ENCODE measurements at regions not wholly inside any gene's neighbourhood (a gene's known extent, or its start where the extent isn't known, plus 50 kb on each side); places are given as distances from the start of the nearest gene placed in this dataset.

- Histone ChIP-seq H3K27me3 (no peaks in the 10 kb centered on the region), H3K36me3 (no peaks in the 10 kb centered on the region), H3K9me3 (replicated peaks in 1 of 11) (peaks cover 0 to 4% (median 0%) of the 10 kb centered on the region in 11 experiments; a peak in 2 of 22 replicates), H3K9ac (no peak overlapping the region), H4K20me1 (peaks cover 0 to 5% (median 0%) of the 10 kb centered on the region in 11 experiments; a peak in 2 of 22 replicates), H3K4me3 (no peak overlapping the region), H3K4me1 (peaks cover 10 to 59% (median 45%) of the 10 kb centered on the region in 10 experiments; a peak in 19 of 20 replicates), H3K27ac (no peak overlapping the region), H3K4me2 (peak overlapping the region in 6 of 11 experiments; percentile 21 to 79 (median 68); a peak in 8 of 22 replicates)
- TF ChIP-seq Cebpa-rat (IDR thresholded peaks at IDR 0.05) = no peak
Observed at GRCh38 chr22:48334971-48335370, 1492.7 kb downstream of the BRD1 start.

- peaks cover 10 to 50% (median 37%) of the 10 kb centered on the region in 10 experiments; a peak in 19 of 20 replicates for H3K4me1 ChIP-seq
- peaks cover 7 to 13% (median 9%) of the 10 kb centered on the region in 11 experiments for H3K9me3 ChIP-seq (replicated peaks in 1 of 11)
- no peaks in the 10 kb centered on the region for H3K36me3 ChIP-seq
- no peak overlapping the region for H3K4me3 ChIP-seq
- H3K27ac ChIP-seq = no peak overlapping the region
- H4K20me1 ChIP-seq = peaks cover 0 to 5% (median 0%) of the 10 kb centered on the region in 11 experiments; a peak in 1 of 22 replicates
- no peaks in the 10 kb centered on the region for H3K27me3 ChIP-seq
- H3K9ac ChIP-seq = no peak overlapping the region
- peak overlapping the region in 5 of 11 experiments; percentile 21 to 79 (median 29); a peak in 6 of 22 replicates for H3K4me2 ChIP-seq
- TF ChIP-seq Cebpa-rat (IDR thresholded peaks at IDR 0.05) = no peak
Observed at GRCh38 chr22:48333816-48334735, 1493.6 kb downstream of the BRD1 start.

GRCh38 chr22:48333323-48333763 lies 1494.3 kb downstream of the BRD1 start:
- Histone ChIP-seq H4K20me1 (peaks cover 0 to 5% (median 0%) of the 10 kb centered on the region in 11 experiments; a peak in 1 of 22 replicates), H3K9me3 (replicated peaks in 1 of 11) (peaks cover 8 to 20% (median 14%) of the 10 kb centered on the region in 11 experiments), H3K36me3 (no peaks in the 10 kb centered on the region), H3K4me3 (no peak overlapping the region), H3K9ac (no peak overlapping the region), H3K27me3 (no peaks in the 10 kb centered on the region), H3K4me2 (no peak overlapping the region), H3K27ac (no peak overlapping the region), H3K4me1 (peaks cover 10 to 43% (median 32%) of the 10 kb centered on the region in 10 experiments; a peak in 19 of 20 replicates)
- no peak for TF ChIP-seq Cebpa-rat (IDR thresholded peaks at IDR 0.05)

- TF ChIP-seq Cebpa-rat (IDR thresholded peaks at IDR 0.05) = no peak
- Histone ChIP-seq H3K4me1 (peaks cover 10 to 36% (median 31%) of the 10 kb centered on the region in 10 experiments; a peak in 19 of 20 replicates), H3K27ac (no peak overlapping the region), H3K9me3 (replicated peaks in 1 of 11) (peaks cover 8 to 23% (median 14%) of the 10 kb centered on the region in 11 experiments), H3K9ac (no peak overlapping the region), H3K4me3 (no peak overlapping the region), H3K4me2 (no peak overlapping the region), H3K27me3 (no peaks in the 10 kb centered on the region), H4K20me1 (peaks cover 0 to 5% (median 0%) of the 10 kb centered on the region in 11 experiments; a peak in 1 of 22 replicates), H3K36me3 (no peaks in the 10 kb centered on the region)
Observed at GRCh38 chr22:48332438-48333322, 1495.0 kb downstream of the BRD1 start.

- Histone ChIP-seq H3K9ac (no peak overlapping the region), H3K4me3 (no peak overlapping the region), H3K4me1 (peaks cover 9 to 27% (median 22%) of the 10 kb centered on the region in 10 experiments; a peak in 19 of 20 replicates), H3K27me3 (no peaks in the 10 kb centered on the region), H3K9me3 (replicated peaks in 1 of 11) (peaks cover 8 to 23% (median 14%) of the 10 kb centered on the region in 11 experiments), H4K20me1 (peaks cover 0 to 5% (median 0%) of the 10 kb centered on the region in 11 experiments; a peak in 1 of 22 replicates), H3K4me2 (no peak overlapping the region), H3K27ac (no peak overlapping the region), H3K36me3 (no peaks in the 10 kb centered on the region)
- TF ChIP-seq Cebpa-rat (IDR thresholded peaks at IDR 0.05) = no peak
Observed at GRCh38 chr22:48331691-48332220, 1495.9 kb downstream of the BRD1 start.

- H3K9ac ChIP-seq = no peak overlapping the region
- no peak overlapping the region for H3K4me2 ChIP-seq
- H3K36me3 ChIP-seq = no peaks in the 10 kb centered on the region
- peaks cover 4 to 22% (median 17%) of the 10 kb centered on the region in 10 experiments; a peak in 19 of 20 replicates for H3K4me1 ChIP-seq
- peaks cover 0 to 3% (median 0%) of the 10 kb centered on the region in 11 experiments; a peak in 1 of 22 replicates for H4K20me1 ChIP-seq
- H3K4me3 ChIP-seq = no peak overlapping the region
- peaks cover 8 to 23% (median 14%) of the 10 kb centered on the region in 11 experiments for H3K9me3 ChIP-seq (replicated peaks in 1 of 11)
- TF ChIP-seq Cebpa-rat (IDR thresholded peaks at IDR 0.05) = no peak
- no peaks in the 10 kb centered on the region for H3K27me3 ChIP-seq
- H3K27ac ChIP-seq = no peak overlapping the region
Observed at GRCh38 chr22:48331266-48331665, 1496.4 kb downstream of the BRD1 start.

GRCh38 chr22:48327721-48328120 lies 1500.0 kb downstream of the BRD1 start:
- peaks cover 0 to 7% (median 0%) of the 10 kb centered on the region in 10 experiments; a peak in 1 of 20 replicates for H3K4me1 ChIP-seq
- no peaks in the 10 kb centered on the region for H3K27me3 ChIP-seq
- no peak overlapping the region for H3K27ac ChIP-seq
- no peaks in the 10 kb centered on the region for H4K20me1 ChIP-seq
- H3K9ac ChIP-seq = no peak overlapping the region
- no peak overlapping the region for H3K4me2 ChIP-seq
- H3K4me3 ChIP-seq = no peak overlapping the region
- no peak for TF ChIP-seq Cebpa-rat (IDR thresholded peaks at IDR 0.05)
- H3K9me3 ChIP-seq (replicated peaks in 1 of 11) = peaks cover 14 to 32% (median 23%) of the 10 kb centered on the region in 11 experiments
- no peaks in the 10 kb centered on the region for H3K36me3 ChIP-seq

GRCh38 chr22:48323746-48324145 lies 1503.9 kb downstream of the BRD1 start:
- Histone ChIP-seq H3K27ac (no peak overlapping the region), H3K4me1 (peaks cover 6 to 21% (median 8%) of the 10 kb centered on the region in 10 experiments; a peak in 14 of 20 replicates), H3K9ac (no peak overlapping the region), H3K4me2 (no peak overlapping the region), H4K20me1 (no peaks in the 10 kb centered on the region), H3K9me3 (replicated peaks in 1 of 11) (peaks cover 2 to 20% (median 11%) of the 10 kb centered on the region in 11 experiments; a peak in 20 of 22 replicates), H3K4me3 (no peak overlapping the region), H3K27me3 (no peaks in the 10 kb centered on the region), H3K36me3 (no peaks in the 10 kb centered on the region)
- TF ChIP-seq Cebpa-rat (IDR thresholded peaks at IDR 0.05) = no peak
